ENCODE measurements at regions not wholly inside any gene's neighbourhood (a gene's known extent, or its start where the extent isn't known, plus 50 kb on each side); places are given as distances from the start of the nearest gene placed in this dataset.

GRCh38 chr10:128704716-128705115, 578.5 kb upstream of the MKI67 start:
- DNase-seq, result no peak
- Histone ChIP-seq H3K4me1 (no peaks in the 10 kb centered on the region), H3K27me3 (peaks cover 0 to 2% (median 0%) of the 10 kb centered on the region in 4 donors), H3K9me3 (peaks cover 0 to under 1% (median 0%) of the 10 kb centered on the region in 3 donors), H3K36me3 (no peaks in the 10 kb centered on the region), H3K4me3 (no peak overlapping the region), H3K27ac (no peak overlapping the region)
- 25 to 36% methylated on average over 1 of the region's 1 CpG for WGBS, 2 donors
- TF ChIP-seq POLR2A (IDR thresholded peaks at IDR 0.05) (no peak), CTCF (IDR thresholded peaks at IDR 0.05) (no peak)
- intact Hi-C loops (cut with DNase I), result no loop called here

GRCh38 chr10:128708182-128708581, 582.0 kb upstream of the MKI67 start:
- peaks cover 0 to 7% (median 0%) of the 10 kb centered on the region in 3 donors for H3K9me3 ChIP-seq
- no peaks in the 10 kb centered on the region for H3K36me3 ChIP-seq
- peaks cover 0 to 8% (median 0%) of the 10 kb centered on the region in 4 donors for H3K27me3 ChIP-seq
- TF ChIP-seq POLR2A (IDR thresholded peaks at IDR 0.05) (no peak), CTCF (IDR thresholded peaks at IDR 0.05) (no peak)
- no peak overlapping the region for H3K4me3 ChIP-seq
- WGBS, 2 donors, result 72 to 77% methylated on average over 9 of the region's 9 CpGs
- intact Hi-C loops (cut with DNase I), result no loop called here
- no peaks in the 10 kb centered on the region for H3K4me1 ChIP-seq
- H3K27ac ChIP-seq, result no peak overlapping the region
- no peak for DNase-seq

GRCh38 chr10:128709686-128710085, 583.5 kb upstream of the MKI67 start:
- no peaks in the 10 kb centered on the region for H3K36me3 ChIP-seq
- intact Hi-C loops (cut with DNase I), result no loop called here
- H3K4me1 ChIP-seq, result no peaks in the 10 kb centered on the region
- no peak overlapping the region for H3K4me3 ChIP-seq
- 78 to 80% methylated on average over 10 to 11 of the region's 12 CpGs for WGBS, 2 donors
- H3K27me3 ChIP-seq, result peaks cover 0 to 8% (median 0%) of the 10 kb centered on the region in 4 donors
- H3K9me3 ChIP-seq, result peaks cover 0 to 7% (median 0%) of the 10 kb centered on the region in 3 donors
- TF ChIP-seq CTCF (IDR thresholded peaks at IDR 0.05) (no peak), POLR2A (IDR thresholded peaks at IDR 0.05) (no peak)
- no peak for DNase-seq
- H3K27ac ChIP-seq, result no peak overlapping the region

- H3K9me3 ChIP-seq, result peaks cover 0 to 7% (median 0%) of the 10 kb centered on the region in 3 donors
- H3K36me3 ChIP-seq, result no peaks in the 10 kb centered on the region
- H3K27me3 ChIP-seq, result peaks cover 0 to 8% (median 0%) of the 10 kb centered on the region in 4 donors
- 66% methylated on average over 10 of the region's 49 CpGs; no CpG with 5 or more reads in 1 of the 2 donors for whole genome bisulfite sequencing, 2 donors
- intact Hi-C loops (cut with DNase I), result no loop called here
- H3K4me3 ChIP-seq, result no peak overlapping the region
- H3K4me1 ChIP-seq, result no peaks in the 10 kb centered on the region
- TF ChIP-seq POLR2A (IDR thresholded peaks at IDR 0.05), result no peak
- TF ChIP-seq CTCF (IDR thresholded peaks at IDR 0.05), result no peak
- H3K27ac ChIP-seq, result no peak overlapping the region
- DNase-seq, result no peak
Measured at GRCh38 chr10:128710098-128710797, 584.0 kb upstream of the MKI67 start.

GRCh38 chr10:128710798-128711183, 584.6 kb upstream of the MKI67 start:
- no peak overlapping the region for H3K4me3 ChIP-seq

More at GRCh38 chr10:128710798-128711183, 584.6 kb upstream of the MKI67 start:
- no peak for TF ChIP-seq CTCF (IDR thresholded peaks at IDR 0.05)
- intact Hi-C loops (cut with DNase I), result no loop called here
- Histone ChIP-seq H3K27ac (no peak overlapping the region), H3K36me3 (no peaks in the 10 kb centered on the region), H3K9me3 (peaks cover 0 to 11% (median 0%) of the 10 kb centered on the region in 3 donors), H3K4me1 (no peaks in the 10 kb centered on the region), H3K27me3 (peaks cover 0 to 8% (median 0%) of the 10 kb centered on the region in 4 donors)
- no peak for DNase-seq
- WGBS, 2 donors, result 92% methylated on average over 2 of the region's 8 CpGs; no CpG with 5 or more reads in 1 of the 2 donors
